GM12874 (cell line): ENCODE measurements at regions not wholly inside any gene's neighbourhood (a gene's known extent, or its start where the extent isn't known, plus 50 kb on each side); places are given as distances from the start of the nearest gene placed in this dataset.

Experiments
- TF ChIP-seq, protein P1 (sequence below): IDR thresholded peaks from 2 replicates; pipeline ENCODE4 v1.5.1; 2011; ENCODE audit warnings: low read depth, mild to moderate bottlenecking, control low read depth, low read length, moderate library complexity; ENCODE audit not compliant: insufficient read depth

DNA sequence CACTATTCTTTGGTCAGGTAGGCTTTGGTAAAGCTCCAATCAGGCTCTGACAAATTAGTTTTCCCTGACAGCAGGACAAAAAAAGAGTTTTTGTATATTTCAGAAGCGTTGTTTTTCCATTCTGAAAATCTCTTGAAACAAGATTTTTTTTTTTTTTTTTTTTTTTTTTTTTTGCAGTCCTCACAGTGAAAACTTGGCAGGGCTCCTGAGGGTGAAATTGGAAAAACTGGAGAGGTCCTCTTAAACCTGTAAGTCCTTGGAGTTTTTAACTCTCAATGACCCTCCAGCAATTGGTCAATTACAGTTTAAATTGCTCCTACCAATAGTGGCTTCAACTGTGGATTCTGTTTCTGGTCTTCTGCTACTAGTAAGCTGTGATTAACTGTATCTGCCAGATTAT, 244.5 kb upstream of the PKDCC start:
- TF ChIP-seq, protein P1, sequence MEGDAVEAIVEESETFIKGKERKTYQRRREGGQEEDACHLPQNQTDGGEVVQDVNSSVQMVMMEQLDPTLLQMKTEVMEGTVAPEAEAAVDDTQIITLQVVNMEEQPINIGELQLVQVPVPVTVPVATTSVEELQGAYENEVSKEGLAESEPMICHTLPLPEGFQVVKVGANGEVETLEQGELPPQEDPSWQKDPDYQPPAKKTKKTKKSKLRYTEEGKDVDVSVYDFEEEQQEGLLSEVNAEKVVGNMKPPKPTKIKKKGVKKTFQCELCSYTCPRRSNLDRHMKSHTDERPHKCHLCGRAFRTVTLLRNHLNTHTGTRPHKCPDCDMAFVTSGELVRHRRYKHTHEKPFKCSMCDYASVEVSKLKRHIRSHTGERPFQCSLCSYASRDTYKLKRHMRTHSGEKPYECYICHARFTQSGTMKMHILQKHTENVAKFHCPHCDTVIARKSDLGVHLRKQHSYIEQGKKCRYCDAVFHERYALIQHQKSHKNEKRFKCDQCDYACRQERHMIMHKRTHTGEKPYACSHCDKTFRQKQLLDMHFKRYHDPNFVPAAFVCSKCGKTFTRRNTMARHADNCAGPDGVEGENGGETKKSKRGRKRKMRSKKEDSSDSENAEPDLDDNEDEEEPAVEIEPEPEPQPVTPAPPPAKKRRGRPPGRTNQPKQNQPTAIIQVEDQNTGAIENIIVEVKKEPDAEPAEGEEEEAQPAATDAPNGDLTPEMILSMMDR, result no peak

- TF ChIP-seq, protein P1, result no peak
These were observed 241.5 kb upstream of the PKDCC start for GRCh38 chr2:41806286-41806685.

DNA sequence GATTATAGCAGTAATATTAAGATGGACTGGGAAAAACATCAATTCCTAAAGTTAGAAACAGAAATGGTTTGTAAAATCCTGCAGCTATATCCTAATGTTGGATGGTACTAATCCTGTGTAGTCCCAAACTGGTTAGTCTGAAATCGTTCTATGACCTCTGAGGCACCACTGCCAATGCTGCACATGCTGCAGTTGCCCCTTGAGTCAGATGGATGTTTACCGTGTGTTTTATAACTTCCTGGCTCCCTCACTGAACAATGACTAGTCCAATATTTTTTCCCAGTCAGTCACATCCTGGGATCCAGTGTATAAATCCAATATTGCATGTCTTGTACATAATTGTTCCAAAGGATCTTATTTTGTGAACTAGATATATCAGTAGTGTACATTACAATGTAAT, 226.7 kb upstream of the PKDCC start:
- TF ChIP-seq, protein P1, result no peak

- TF ChIP-seq, protein P1, result no peak
These were observed 220.9 kb upstream of the PKDCC start for GRCh38 chr2:41826921-41827320.

- TF ChIP-seq, protein P1, result no peak
These were observed 220.4 kb upstream of the PKDCC start for GRCh38 chr2:41827354-41827971.

GRCh38 chr2:41828052-41828643, 219.7 kb upstream of the PKDCC start:
- TF ChIP-seq, protein P1, result no peak

DNA sequence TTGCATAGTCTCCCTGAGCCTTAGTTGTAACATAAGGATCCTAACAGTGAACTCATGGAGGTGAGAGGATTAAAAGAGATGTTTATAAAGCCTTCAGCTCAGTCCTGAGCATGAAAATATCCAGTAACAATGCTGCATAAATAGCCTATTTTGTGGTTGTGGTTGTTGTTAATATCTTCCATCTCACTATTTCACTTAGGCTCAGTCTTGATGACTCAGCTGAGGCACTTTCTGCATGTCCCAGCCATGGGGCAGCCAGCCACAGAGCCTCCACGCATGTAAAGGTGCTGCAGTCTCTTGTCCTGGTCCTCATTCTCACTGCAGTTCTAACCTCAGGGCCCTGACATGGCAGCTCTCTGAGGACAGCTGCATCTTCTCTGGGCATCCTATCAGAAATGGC, 218.8 kb upstream of the PKDCC start:
- TF ChIP-seq, protein P1, result no peak

- TF ChIP-seq, protein P1, result no peak
These were observed 217.2 kb upstream of the PKDCC start for GRCh38 chr2:41830600-41830999.
